IMR-90 (cell line): ENCODE measurements at regions not wholly inside any gene's neighbourhood (a gene's known extent, or its start where the extent isn't known, plus 50 kb on each side); places are given as distances from the start of the nearest gene placed in this dataset.

Source experiments
- ATAC-seq: fragments of 200-7000 bp; cut with Tn5 transposase; 2 replicates; pipeline ENCODE4 v1.9.1; 2020; ENCODE audit warnings: low read depth, mild to moderate bottlenecking, moderate library complexity
- BruUV-seq: library from RNA; stranded (reverse); fragments of 400-500 nt; replicated peaks from 2 replicates; lab custom pipeline; 2021; lab: Mats Ljungman, UMichigan
- CTCF ChIA-PET: fragments of 300-600 bp; formaldehyde crosslinking; extraction: SDS; loops from one replicate; lab custom pipeline; 2021; ENCODE audit warnings: antibody characterized with exemption; lab: Yijun Ruan, JAX
- POLR2A ChIA-PET: fragments of 300-600 bp; sonication (Branson Sonifier 250); formaldehyde crosslinking; loops from one replicate; lab custom pipeline; 2022; ENCODE audit warnings: antibody characterized with exemption; ENCODE audit not compliant: unreplicated experiment; lab: Charles Lee
- DNase-seq: peaks from one replicate; pipeline ENCODE4 v3.0.0; 2013
- H2AFZ ChIP-seq: replicated peaks from 2 replicates; pipeline ENCODE3; 2013; ENCODE audit warnings: low read length, mild to moderate bottlenecking; ENCODE audit not compliant: poor library complexity
- H2AK5ac ChIP-seq: 2 replicates; pipeline ENCODE4 v1.6.1; 2013; ENCODE audit warnings: low read depth, low read length, inconsistent platforms
- H2AK9ac ChIP-seq: replicated peaks from 2 replicates; pipeline ENCODE3; 2013; ENCODE audit warnings: mild to moderate bottlenecking, low read depth, low read length, moderate library complexity; ENCODE audit not compliant: poor library complexity
- H2BK120ac ChIP-seq: 2 replicates; pipeline ENCODE4 v1.6.1; 2013; ENCODE audit warnings: low read depth, low read length, inconsistent platforms
- H2BK15ac ChIP-seq: 3 replicates; pipeline ENCODE4 v1.6.1; 2013; ENCODE audit warnings: low read depth, low read length, inconsistent platforms
- H2BK20ac ChIP-seq: 2 replicates; pipeline ENCODE4 v1.6.1; 2013; ENCODE audit warnings: low read depth, mild to moderate bottlenecking, inconsistent platforms, low read length, moderate library complexity
- H2BK5ac ChIP-seq: 2 replicates; pipeline ENCODE4 v1.6.1; 2013; ENCODE audit warnings: mild to moderate bottlenecking, low read depth, low read length, inconsistent platforms; ENCODE audit not compliant: poor library complexity, severe bottlenecking
- H3K14ac ChIP-seq: replicated peaks from 2 replicates; pipeline ENCODE4 v1.6.1; 2013; ENCODE audit warnings: low read depth, low read length, inconsistent platforms
- H3K18ac ChIP-seq: 2 replicates; pipeline ENCODE4 v1.6.1; 2013; ENCODE audit warnings: low read depth, low read length, control low read depth
- H3K23ac ChIP-seq: 2 replicates; pipeline ENCODE4 v1.6.1; 2013; ENCODE audit warnings: low read depth, low read length, inconsistent platforms
- H3K27ac ChIP-seq: 2 replicates; pipeline ENCODE4 v1.5.1; 2013; ENCODE audit warnings: mild to moderate bottlenecking, control low read depth, low read length; ENCODE audit not compliant: insufficient read depth
- H3K27me3 ChIP-seq: 2 replicates; pipeline ENCODE4 v1.6.1; 2013; ENCODE audit warnings: low read length; ENCODE audit not compliant: control insufficient read depth, insufficient read depth
- H3K36me3 ChIP-seq: 2 replicates; pipeline ENCODE4 v1.6.1; 2013; ENCODE audit warnings: low read length, mixed read lengths; ENCODE audit not compliant: control insufficient read depth, insufficient read depth
- H3K4ac ChIP-seq: 2 replicates; pipeline ENCODE4 v1.6.1; 2013; ENCODE audit warnings: low read depth, low read length, inconsistent platforms
- H3K4me1 ChIP-seq: 2 replicates; pipeline ENCODE4 v1.6.1; 2013; ENCODE audit warnings: low read length, mixed read lengths; ENCODE audit not compliant: control insufficient read depth, insufficient read depth
- H3K4me2 ChIP-seq: 2 replicates; pipeline ENCODE4 v1.6.1; 2013; ENCODE audit warnings: low read depth, mild to moderate bottlenecking, control low read depth, low read length, moderate library complexity
- H3K4me3 ChIP-seq: 2 replicates; pipeline ENCODE4 v1.5.1; 2013; ENCODE audit warnings: low read depth, mild to moderate bottlenecking, control low read depth, low read length, moderate library complexity; ENCODE audit not compliant: insufficient read depth
- H3K56ac ChIP-seq: 2 replicates; pipeline ENCODE4 v1.6.1; 2013; ENCODE audit warnings: low read length, inconsistent platforms; ENCODE audit not compliant: insufficient read depth; ENCODE audit errors: extremely low read depth
- H3K79me1 ChIP-seq, 2 experiments: 2 replicates each; pipeline ENCODE4 v1.6.1; 2013; ENCODE audit warnings: low read length in 2 of 2, inconsistent platforms in 1 of 2, low read depth in 1 of 2
- H3K9ac ChIP-seq: 2 replicates; pipeline ENCODE4 v1.6.1; 2013; ENCODE audit warnings: low read depth, low read length, control low read depth
- H3K9me1 ChIP-seq: 2 replicates; pipeline ENCODE4 v1.6.1; 2013; ENCODE audit warnings: low read length, inconsistent platforms; ENCODE audit not compliant: insufficient read depth
- H3K9me3 ChIP-seq: 2 replicates; pipeline ENCODE4 v1.6.1; 2013; ENCODE audit warnings: low read length; ENCODE audit not compliant: control insufficient read depth, insufficient read depth
- H4K20me1 ChIP-seq: 2 replicates; pipeline ENCODE4 v1.6.1; 2013; ENCODE audit warnings: low read length, inconsistent platforms; ENCODE audit not compliant: insufficient read depth
- H4K5ac ChIP-seq: 2 replicates; pipeline ENCODE4 v1.6.1; 2013; ENCODE audit warnings: mild to moderate bottlenecking, low read depth, low read length, control low read depth
- H4K8ac ChIP-seq, 2 experiments: 2 replicates each; pipeline ENCODE4 v1.6.1; 2013; ENCODE audit warnings: low read depth in 2 of 2, low read length in 2 of 2, control low read depth in 1 of 2, inconsistent platforms in 1 of 2
- H4K91ac ChIP-seq: 2 replicates; pipeline ENCODE4 v1.6.1; 2013; ENCODE audit warnings: low read depth, low read length, inconsistent platforms; ENCODE audit not compliant: insufficient read depth
- BHLHE40 ChIP-seq: fragments of 150-350 bp; IDR thresholded peaks from 2 replicates; pipeline ENCODE4 v1.6.1; 2016; ENCODE audit warnings: mild to moderate bottlenecking, low read depth, low read length
- CEBPB ChIP-seq: IDR thresholded peaks from 2 replicates; pipeline ENCODE4 v1.6.1; 2012; ENCODE audit warnings: low read depth, low read length, improper control_type of control experiment
- CHD1 ChIP-seq: IDR thresholded peaks from 2 replicates; pipeline ENCODE4 v1.6.1; 2012; ENCODE audit warnings: low read depth, low read length, improper control_type of control experiment
- CTCF ChIP-seq: conservative IDR thresholded peaks from 2 replicates; pipeline ENCODE4 v1.5.1; 2012; ENCODE audit warnings: mild to moderate bottlenecking, low read depth, low read length, improper control_type of control experiment
- FOS ChIP-seq: fragments of 150-350 bp; IDR thresholded peaks from 2 replicates; pipeline ENCODE4 v1.6.1; 2016; ENCODE audit warnings: low read depth, low read length
- MAFK ChIP-seq: IDR thresholded peaks from 2 replicates; pipeline ENCODE4 v1.6.1; 2012; ENCODE audit warnings: low read depth, low read length, improper control_type of control experiment
- MAZ ChIP-seq: IDR thresholded peaks from 2 replicates; pipeline ENCODE4 v1.6.1; 2012; ENCODE audit warnings: low read depth, mild to moderate bottlenecking, low read length, improper control_type of control experiment, moderate library complexity, borderline replicate concordance
- MXI1 ChIP-seq: IDR thresholded peaks from 2 replicates; pipeline ENCODE4 v1.6.1; 2012; ENCODE audit warnings: low read depth, mild to moderate bottlenecking, low read length, moderate library complexity, borderline replicate concordance
- NFE2L2 ChIP-seq: fragments of 150-350 bp; IDR thresholded peaks from 2 replicates; pipeline ENCODE4 v1.6.1; 2016; ENCODE audit warnings: low read depth, mild to moderate bottlenecking, low read length
- RAD21 ChIP-seq: IDR thresholded peaks from 2 replicates; pipeline ENCODE4 v1.6.1; 2012; ENCODE audit warnings: low read length, improper control_type of control experiment
- RCOR1 ChIP-seq: IDR thresholded peaks from 2 replicates; pipeline ENCODE4 v1.6.1; 2012; ENCODE audit warnings: mild to moderate bottlenecking, low read length, improper control_type of control experiment; ENCODE audit not compliant: insufficient replicate concordance
- RFX5 ChIP-seq: IDR thresholded peaks from 2 replicates; pipeline ENCODE4 v1.8.0; 2012; ENCODE audit warnings: low read depth, mild to moderate bottlenecking, low read length, moderate library complexity
- SMC3 ChIP-seq: fragments of 150-350 bp; IDR thresholded peaks from 2 replicates; pipeline ENCODE4 v1.6.1; 2016; ENCODE audit warnings: low read depth, mild to moderate bottlenecking, antibody characterized with exemption, low read length, moderate library complexity
- USF2 ChIP-seq: fragments of 150-350 bp; IDR thresholded peaks from 2 replicates; pipeline ENCODE4 v1.6.1; 2017; ENCODE audit warnings: mild to moderate bottlenecking, antibody characterized with exemption, low read length, low read depth
- WGBS, 2 experiments: methylation state at CpG; one replicate each; pipeline versions ENCODE4 v1.1.5 to v1.1.7; 2013; ENCODE audit warnings: missing lambda C conversion rate in 2 of 2; ENCODE audit not compliant: insufficient read length in 1 of 2; ENCODE audit errors: extremely low coverage in 2 of 2; 5-methylcytosine and 5-hydroxymethylcytosine counted together
- dilution Hi-C: fragments of 300-500 bp; cut with HindIII; formaldehyde crosslinking; loops from one replicate; pipeline ENCODE4 v1.14.3; 2018; ENCODE audit warnings: low sequenced_read_pairs; ENCODE audit not compliant: unreplicated experiment
- in situ Hi-C: fragments of 300-500 bp; cut with MboI; formaldehyde crosslinking; loops from 3 replicates; pipeline ENCODE4 v1.14.3; 2019; ENCODE audit warnings: low sequenced_read_pairs, inconsistent platforms, mixed read lengths
- intact Hi-C: fragments of 100-400 bp; cut with micrococcal nuclease; formaldehyde crosslinking; loops from 2 replicates; pipeline ENCODE4 v1.10.0; 2022

- no peak overlapping the region for H4K8ac ChIP-seq
- H3K9me3 ChIP-seq: 0 out of 2 replicates have a peak, but pooled peaks cover 2% of the 10 kb centered on the region
- H4K20me1 ChIP-seq: no peaks in the 10 kb centered on the region
- no peak overlapping the region for H4K91ac ChIP-seq
- ATAC-seq (no peak), DNase-seq (no peak)
- no TSS peak for BruUV-seq
- no peaks in the 10 kb centered on the region; the same call in 1 of the 2 replicates for H3K27me3 ChIP-seq
- H2BK15ac ChIP-seq: no peak overlapping the region
- ChIA-PET POLR2A (no interaction called here), CTCF (no interaction called here)
- dilution Hi-C loops: no loop called here
- H2BK20ac ChIP-seq: no peak overlapping the region
- in situ Hi-C loops: no loop called here
- H3K4me1 ChIP-seq: no peaks in the 10 kb centered on the region
- H2AK9ac ChIP-seq: no peak overlapping the region
- H2AFZ ChIP-seq: no peak overlapping the region
- no peak overlapping the region for H2BK120ac ChIP-seq
- intact Hi-C loops: no loop called here
- no peak overlapping the region for H2BK5ac ChIP-seq
- no peak overlapping the region for H2AK5ac ChIP-seq
- H3K9ac ChIP-seq: no peak overlapping the region
- no peak overlapping the region for H3K4me2 ChIP-seq
- H3K23ac ChIP-seq: no peak overlapping the region
- no peak overlapping the region for H3K56ac ChIP-seq
- WGBS, 2 experiments: no CpG with 5 or more reads among the region's 4 CpGs
- no peaks in the 10 kb centered on the region for H3K79me1 ChIP-seq
- H3K36me3 ChIP-seq: no peaks in the 10 kb centered on the region
- no peak overlapping the region for H3K18ac ChIP-seq
- H3K4ac ChIP-seq: no peak overlapping the region
- H4K5ac ChIP-seq: no peak overlapping the region
- H3K14ac ChIP-seq: no peak overlapping the region
- no peak overlapping the region for H3K27ac ChIP-seq
- H3K4me3 ChIP-seq: no peak overlapping the region
- TF ChIP-seq RFX5 (no peak), RAD21 (no peak), CHD1 (no peak), FOS (no peak), CTCF (no peak), NFE2L2 (no peak), BHLHE40 (no peak), MAZ (no peak), CEBPB (no peak), RCOR1 (no peak), USF2 (no peak), SMC3 (no peak), MXI1 (no peak), MAFK (no peak)
- no peaks in the 10 kb centered on the region for H3K9me1 ChIP-seq
These were observed 275.1 kb downstream of the ADGRA3 start for GRCh38 chr4:22240814-22241213.
